Muscle of leg (tissue), 3 donors: ENCODE measurements at regions not wholly inside any gene's neighbourhood (a gene's known extent, or its start where the extent isn't known, plus 50 kb on each side); places are given as distances from the start of the nearest gene placed in this dataset.

Experiments used
- DNase-seq: peaks from one replicate; pipeline ENCODE4 v3.0.0; 2013
- H3K27ac ChIP-seq: one replicate; pipeline ENCODE4 v1.5.1; 2013; ENCODE audit warnings: mild to moderate bottlenecking, low read length, control low read depth
- H3K27me3 ChIP-seq: one replicate; pipeline ENCODE4 v1.6.1; 2013; ENCODE audit warnings: low read length; ENCODE audit not compliant: control insufficient read depth, insufficient read depth
- H3K36me3 ChIP-seq: one replicate; pipeline ENCODE4 v1.6.1; 2013; ENCODE audit warnings: low read length; ENCODE audit not compliant: control insufficient read depth, insufficient read depth
- H3K4me1 ChIP-seq: one replicate; pipeline ENCODE4 v1.6.1; 2013; ENCODE audit warnings: low read length; ENCODE audit not compliant: control insufficient read depth, insufficient read depth
- H3K4me3 ChIP-seq: one replicate; pipeline ENCODE4 v1.5.1; 2013; ENCODE audit warnings: low read length, control low read depth
- H3K9me3 ChIP-seq: replicated peaks from 2 replicates; pipeline ENCODE4 v1.6.1; 2013; ENCODE audit warnings: low read depth, low read length; ENCODE audit not compliant: control insufficient read depth
- WGBS: methylation state at CpG from one replicate; pipeline ENCODE4 v1.1.5; 2013; ENCODE audit warnings: missing lambda C conversion rate; ENCODE audit not compliant: insufficient coverage; 5-methylcytosine and 5-hydroxymethylcytosine counted together

DNA sequence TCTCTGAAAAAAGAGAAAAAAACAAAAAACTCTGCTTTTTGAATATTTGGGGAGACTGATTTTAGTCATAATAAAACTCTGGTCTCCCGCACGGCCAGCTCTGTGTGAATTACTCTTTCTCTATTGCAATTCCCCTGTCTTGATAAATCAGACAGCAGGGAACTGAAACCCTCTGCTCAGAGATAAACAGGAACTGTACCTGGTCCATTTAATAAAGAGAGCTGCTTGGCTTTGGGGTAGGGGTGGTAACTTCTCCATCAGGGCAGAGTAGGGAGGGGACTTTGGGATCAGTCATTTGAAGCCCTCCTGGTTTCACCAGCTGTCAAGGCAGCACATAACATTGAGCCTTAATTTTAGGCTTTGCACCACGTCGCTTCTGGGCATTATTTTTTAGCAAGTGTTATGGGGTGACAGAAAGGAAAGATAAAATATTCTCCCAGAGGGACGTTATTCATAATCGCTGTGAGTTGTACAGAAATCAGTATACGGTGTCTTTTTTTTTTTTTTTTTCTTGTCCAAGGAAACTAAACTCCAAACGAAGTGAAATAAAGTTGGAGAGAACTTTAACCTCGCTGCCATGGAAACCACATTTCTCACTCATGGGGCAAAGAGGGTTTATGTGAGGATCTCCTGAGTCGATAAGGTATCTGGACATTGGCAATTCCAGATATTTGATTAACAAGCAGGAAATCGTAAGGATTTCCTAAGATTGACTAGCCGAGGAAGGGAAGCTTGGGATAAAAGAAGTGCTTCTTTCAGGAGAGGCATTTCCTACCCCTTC, 99.0 kb upstream of the MRI1 start:
- Histone ChIP-seq H3K27ac (no peak overlapping the region), H3K9me3 (no peaks in the 10 kb centered on the region), H3K4me1 (peaks cover 2% of the 10 kb centered on the region), H3K36me3 (no peaks in the 10 kb centered on the region), H3K4me3 (no peak overlapping the region), H3K27me3 (no peaks in the 10 kb centered on the region)
- DNase-seq = no peak
- WGBS = no CpG with 5 or more reads among the region's 12 CpGs

DNA sequence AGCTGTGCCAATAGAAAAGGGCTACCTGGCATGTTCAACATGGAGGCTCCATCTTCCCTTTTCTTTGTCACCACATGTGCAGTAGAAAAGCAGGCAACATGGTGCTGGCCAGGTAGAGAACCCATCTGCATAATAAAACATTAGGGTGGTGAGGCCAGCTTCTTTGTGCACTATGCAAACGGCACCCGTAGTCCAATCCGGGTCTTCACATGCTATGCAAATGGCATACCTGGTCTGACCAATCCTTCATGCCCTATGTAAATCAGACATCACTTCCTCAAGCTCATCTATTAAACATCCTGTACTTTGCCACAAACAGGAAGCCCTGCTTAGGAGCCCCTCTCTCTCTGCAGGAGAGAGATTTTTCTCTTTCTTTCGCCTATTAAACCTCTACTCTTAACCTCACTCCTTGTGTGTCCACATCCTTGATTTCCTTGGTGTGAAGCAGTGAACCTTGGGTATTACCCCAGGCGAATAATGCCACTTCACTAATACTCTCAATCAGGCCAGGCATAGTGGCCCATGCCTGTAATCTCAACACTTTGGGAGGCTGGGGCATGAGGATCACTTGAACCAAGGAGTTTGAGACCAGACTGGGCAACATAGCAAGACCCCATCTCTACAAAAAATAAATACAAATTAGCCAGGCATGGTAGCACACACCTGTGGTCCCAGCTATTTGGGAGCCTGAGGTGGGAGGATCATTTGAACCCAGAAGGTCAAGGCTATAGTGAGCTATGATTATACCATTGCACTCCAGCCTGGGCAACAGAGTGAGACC, 111.3 kb upstream of the MRI1 start:
- no peak for DNase-seq
- Histone ChIP-seq H3K9me3 (peaks cover 2% of the 10 kb centered on the region), H3K36me3 (no peaks in the 10 kb centered on the region), H3K27me3 (no peaks in the 10 kb centered on the region), H3K27ac (no peak overlapping the region), H3K4me3 (no peak overlapping the region), H3K4me1 (no peaks in the 10 kb centered on the region)
- WGBS = 79% methylated on average over 3 of the region's 5 CpGs

DNA sequence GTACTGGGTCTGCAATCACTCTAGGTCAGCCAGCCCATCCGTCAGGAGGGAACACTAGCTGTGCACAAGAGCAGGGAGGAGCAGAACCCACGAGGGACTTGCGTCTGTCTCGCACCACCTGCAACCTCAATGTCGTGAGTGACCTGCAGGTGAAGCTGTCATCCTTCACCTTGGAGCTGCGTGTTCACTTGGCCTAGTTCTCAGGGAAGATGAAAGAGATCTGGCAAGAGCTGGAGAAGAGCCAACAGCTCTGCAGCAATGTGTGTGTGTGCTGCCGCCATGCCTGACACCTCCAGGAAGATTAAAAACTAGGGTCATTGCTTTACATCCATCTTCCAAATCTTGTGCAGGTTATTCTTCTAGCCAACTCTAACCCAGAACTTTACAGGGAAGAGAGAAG, 117.6 kb upstream of the MRI1 start:
- H3K27ac ChIP-seq = no peak overlapping the region
- WGBS = 59% methylated on average over 6 of the region's 7 CpGs
- no peaks in the 10 kb centered on the region for H3K27me3 ChIP-seq
- H3K4me3 ChIP-seq = no peak overlapping the region
- no peaks in the 10 kb centered on the region for H3K36me3 ChIP-seq
- no peaks in the 10 kb centered on the region for H3K4me1 ChIP-seq
- no peaks in the 10 kb centered on the region for H3K9me3 ChIP-seq
- no peak for DNase-seq

DNA sequence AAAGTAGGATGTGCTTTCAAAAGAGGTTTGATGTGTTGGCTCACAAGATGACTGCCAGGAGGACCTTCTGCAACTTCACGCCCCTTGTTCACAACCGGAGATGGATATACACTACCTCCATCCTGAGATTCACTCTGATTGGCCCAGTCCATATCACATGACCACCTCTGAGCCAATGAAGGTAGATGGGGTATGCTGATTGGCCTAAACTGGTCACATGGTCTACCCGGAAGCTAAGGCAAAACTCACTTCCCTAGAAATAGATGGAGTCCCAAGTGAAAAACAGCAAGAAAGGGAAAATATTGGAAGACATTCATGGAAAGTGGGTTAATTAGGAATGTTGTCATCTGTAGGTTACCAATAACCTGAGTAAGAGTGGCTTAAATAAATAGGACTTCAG, 119.7 kb upstream of the MRI1 start:
- WGBS = no CpG with 5 or more reads among the region's 3 CpGs
- Histone ChIP-seq H3K27ac (no peak overlapping the region), H3K27me3 (no peaks in the 10 kb centered on the region), H3K4me1 (no peaks in the 10 kb centered on the region), H3K9me3 (no peaks in the 10 kb centered on the region), H3K36me3 (no peaks in the 10 kb centered on the region), H3K4me3 (no peak overlapping the region)
- no peak for DNase-seq

DNA sequence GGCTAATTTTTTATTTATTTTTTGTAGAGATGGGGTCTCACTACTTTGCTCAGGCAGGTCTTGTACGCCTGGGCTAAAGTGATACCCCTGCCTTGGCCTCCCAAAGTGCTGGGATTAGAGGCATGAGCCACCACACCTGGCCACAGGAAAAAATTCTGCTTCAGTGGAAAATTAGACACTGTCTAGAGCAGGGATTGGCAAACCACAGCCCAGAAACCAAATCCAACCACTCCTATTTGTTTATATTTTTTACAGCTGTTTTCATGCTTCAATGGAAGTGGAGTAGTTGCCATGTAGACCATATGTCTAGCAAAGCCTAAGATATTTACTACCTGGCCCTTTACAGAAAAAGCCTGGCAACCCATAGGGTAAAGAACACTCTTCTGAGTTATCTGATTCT, 123.7 kb upstream of the MRI1 start:
- Histone ChIP-seq H3K27me3 (no peaks in the 10 kb centered on the region), H3K36me3 (no peaks in the 10 kb centered on the region), H3K4me1 (no peaks in the 10 kb centered on the region), H3K9me3 (peaks cover 7% of the 10 kb centered on the region), H3K27ac (no peak overlapping the region), H3K4me3 (no peak overlapping the region)
- no peak for DNase-seq
- 60% methylated on average over 1 of the region's 1 CpG for WGBS

DNA sequence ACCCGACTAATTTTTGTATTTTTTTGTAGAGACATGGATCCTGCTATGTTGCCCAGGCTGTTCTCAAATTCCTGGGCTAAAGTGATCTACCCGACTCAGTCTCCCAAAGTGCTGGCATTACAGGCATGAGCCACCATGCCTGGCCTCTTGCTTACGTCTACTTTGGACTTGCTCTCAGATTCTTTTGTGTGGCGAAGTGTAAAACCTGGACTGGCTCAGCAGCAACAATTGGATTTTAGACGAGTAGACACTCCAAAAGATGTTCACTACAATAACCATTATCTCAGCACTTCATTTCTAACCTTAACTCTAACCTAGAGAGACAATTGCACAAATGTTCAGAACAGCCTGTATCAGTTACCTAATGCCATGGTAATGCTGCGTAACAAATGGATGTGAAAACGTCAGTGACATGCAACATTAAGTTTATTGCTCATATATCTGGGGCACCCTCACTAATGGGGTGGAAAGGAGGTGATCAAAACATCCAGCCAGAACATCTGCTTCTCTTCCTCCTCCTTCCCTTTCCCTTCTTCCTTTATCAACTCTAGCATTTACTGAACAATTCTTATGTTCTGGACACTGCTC, 124.9 kb upstream of the MRI1 start:
- H3K27ac ChIP-seq = no peak overlapping the region
- 73% methylated on average over 4 of the region's 7 CpGs for WGBS
- no peaks in the 10 kb centered on the region for H3K27me3 ChIP-seq
- DNase-seq = no peak
- H3K4me3 ChIP-seq = no peak overlapping the region
- H3K36me3 ChIP-seq = no peaks in the 10 kb centered on the region
- no peaks in the 10 kb centered on the region for H3K4me1 ChIP-seq
- H3K9me3 ChIP-seq = peaks cover 7% of the 10 kb centered on the region

DNA sequence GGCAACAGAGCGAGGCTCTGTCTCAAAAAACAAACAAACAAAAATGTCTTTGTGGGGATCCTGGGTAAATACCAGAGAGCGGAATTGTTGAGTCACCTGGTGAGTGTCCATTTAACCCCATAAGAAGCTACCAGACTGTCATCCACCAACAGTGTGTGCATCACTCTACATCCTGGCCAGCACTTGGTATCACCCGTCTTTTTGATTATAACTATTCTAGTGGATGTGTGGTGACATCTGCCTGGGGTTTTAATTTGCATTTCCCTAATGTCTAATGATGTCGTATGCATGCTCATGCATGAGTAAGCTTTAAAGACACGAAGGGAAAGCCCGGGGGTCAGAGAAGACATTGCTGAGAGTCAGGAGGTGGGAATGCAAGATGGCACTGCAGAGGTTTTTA, 126.7 kb upstream of the MRI1 start:
- H3K27me3 ChIP-seq = no peaks in the 10 kb centered on the region
- WGBS = 86% methylated on average over 4 of the region's 6 CpGs
- H3K36me3 ChIP-seq = no peaks in the 10 kb centered on the region
- H3K4me1 ChIP-seq = peaks cover 7% of the 10 kb centered on the region
- no peak overlapping the region for H3K4me3 ChIP-seq
- DNase-seq = no peak
- H3K27ac ChIP-seq = no peak overlapping the region
- peaks cover 7% of the 10 kb centered on the region for H3K9me3 ChIP-seq

DNA sequence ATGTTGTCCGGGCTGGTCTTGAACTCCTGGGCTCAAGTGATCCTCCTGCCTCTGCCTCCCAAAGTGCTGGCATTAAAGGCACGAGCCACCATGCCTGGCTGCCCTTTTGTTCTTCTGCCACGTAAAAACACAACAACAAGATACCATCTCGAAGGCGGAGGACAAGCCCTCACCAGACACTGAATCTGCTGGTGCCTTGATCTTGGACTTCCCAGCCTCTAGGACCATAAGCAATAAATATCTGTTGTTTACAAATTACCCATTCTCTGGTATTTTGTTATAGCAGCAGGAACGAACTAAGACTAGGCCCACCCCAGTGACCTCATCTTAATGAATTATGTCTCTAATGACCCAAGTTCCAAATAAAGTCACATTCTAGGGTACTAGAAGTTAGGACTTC, 128.4 kb upstream of the CACNA1A start:
- no peak for DNase-seq
- peaks cover 9% of the 10 kb centered on the region for H3K9me3 ChIP-seq
- no peaks in the 10 kb centered on the region for H3K36me3 ChIP-seq
- peaks cover 10% of the 10 kb centered on the region for H3K4me1 ChIP-seq
- WGBS = 86% methylated on average over 5 of the region's 6 CpGs
- H3K27me3 ChIP-seq = peaks cover 3% of the 10 kb centered on the region
- no peak overlapping the region for H3K27ac ChIP-seq
- H3K4me3 ChIP-seq = no peak overlapping the region

DNA sequence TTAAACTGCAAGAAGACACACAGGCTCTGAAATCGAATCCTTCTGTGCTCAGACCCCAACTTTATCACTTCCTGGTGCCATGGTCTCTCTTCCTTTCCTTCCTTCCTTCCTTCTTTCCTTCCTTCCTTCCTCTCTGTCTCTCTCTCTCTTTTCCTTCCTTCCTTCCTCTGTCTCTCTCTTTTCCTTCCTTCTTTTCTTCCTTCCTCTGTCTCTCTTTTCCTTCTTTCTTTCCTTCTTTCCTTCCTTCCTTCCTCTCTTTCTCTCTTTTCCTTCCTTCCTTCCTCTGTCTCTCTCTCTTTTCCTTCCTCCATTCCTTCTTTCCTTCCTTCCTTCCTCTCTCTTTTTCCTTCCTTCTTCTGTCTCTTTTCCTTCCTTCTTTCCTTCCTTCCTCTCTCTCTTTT, 127.2 kb upstream of the CACNA1A start:
- Histone ChIP-seq H3K27me3 (peaks cover 3% of the 10 kb centered on the region), H3K27ac (peak overlapping the region; percentile 57), H3K4me3 (no peak overlapping the region), H3K9me3 (peaks cover 4% of the 10 kb centered on the region), H3K4me1 (peaks cover 10% of the 10 kb centered on the region), H3K36me3 (no peaks in the 10 kb centered on the region)
- 77% methylated on average over 1 of the region's 1 CpG for WGBS
- no peak for DNase-seq

DNA sequence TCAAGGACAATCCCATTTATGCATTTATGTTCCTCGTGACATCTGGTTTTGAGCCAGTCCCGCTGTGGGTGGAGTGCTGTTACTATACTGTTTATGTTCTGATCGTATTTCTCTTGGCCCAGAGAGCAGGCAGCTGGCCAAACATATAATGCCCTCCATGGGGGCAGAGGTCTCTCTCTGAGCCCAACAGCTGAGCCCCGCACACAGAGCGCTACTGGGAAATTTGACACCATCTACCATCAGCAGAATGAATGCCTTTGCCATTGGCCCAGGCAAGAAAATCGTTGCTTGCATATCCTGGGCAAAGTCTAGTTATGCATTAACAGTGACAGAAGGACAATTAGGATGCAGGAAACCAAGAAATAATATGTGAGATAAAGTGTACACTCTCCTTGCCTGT, 126.8 kb upstream of the CACNA1A start:
- Histone ChIP-seq H3K27me3 (peaks cover 3% of the 10 kb centered on the region), H3K4me1 (peaks cover 10% of the 10 kb centered on the region), H3K4me3 (no peak overlapping the region), H3K36me3 (no peaks in the 10 kb centered on the region), H3K27ac (peak overlapping the region; percentile 57), H3K9me3 (peaks cover 4% of the 10 kb centered on the region)
- DNase-seq = peak; percentile 92
- WGBS = 0% methylated on average over 1 of the region's 6 CpGs
